Dedifferentiated amniotic fluid mesenchymal stem cell (primary cell): ENCODE measurements at regions not wholly inside any gene's neighbourhood (a gene's known extent, or its start where the extent isn't known, plus 50 kb on each side); places are given as distances from the start of the nearest gene placed in this dataset.

ENCODE experiments used
- DNase-seq: peaks from one replicate; pipeline ENCODE4 v3.0.0-alpha.2; 2016; ENCODE audit errors: extremely low spot score

DNA sequence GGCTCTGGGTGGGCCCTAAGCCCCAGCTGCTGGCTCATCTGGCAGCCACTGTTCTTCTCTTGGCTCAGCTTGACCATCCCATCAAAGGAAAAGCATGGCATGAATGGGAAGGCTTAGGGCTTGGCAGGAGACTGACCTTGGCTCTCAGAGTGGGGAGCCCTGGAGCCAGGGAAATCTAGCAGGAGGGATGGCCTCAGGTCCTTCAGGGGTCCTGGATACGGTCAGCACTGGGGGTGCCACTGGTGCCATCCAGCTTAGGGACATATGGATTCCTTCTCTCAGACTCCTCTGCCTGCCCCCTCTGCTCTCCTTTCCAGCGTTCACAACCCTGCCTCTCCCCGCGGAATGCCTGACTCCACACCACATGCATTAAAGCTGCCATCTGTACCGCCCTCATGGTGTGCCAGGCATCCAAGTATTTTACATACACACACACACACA is 165.5 kb upstream of the HAAO start:
- no peak for DNase-seq

GRCh38 chr2:42957109-42957860 is 164.9 kb upstream of the HAAO start:
- DNase-seq: no peak

GRCh38 chr2:42954227-42954962 is 162.0 kb upstream of the HAAO start:
- no peak for DNase-seq

DNA sequence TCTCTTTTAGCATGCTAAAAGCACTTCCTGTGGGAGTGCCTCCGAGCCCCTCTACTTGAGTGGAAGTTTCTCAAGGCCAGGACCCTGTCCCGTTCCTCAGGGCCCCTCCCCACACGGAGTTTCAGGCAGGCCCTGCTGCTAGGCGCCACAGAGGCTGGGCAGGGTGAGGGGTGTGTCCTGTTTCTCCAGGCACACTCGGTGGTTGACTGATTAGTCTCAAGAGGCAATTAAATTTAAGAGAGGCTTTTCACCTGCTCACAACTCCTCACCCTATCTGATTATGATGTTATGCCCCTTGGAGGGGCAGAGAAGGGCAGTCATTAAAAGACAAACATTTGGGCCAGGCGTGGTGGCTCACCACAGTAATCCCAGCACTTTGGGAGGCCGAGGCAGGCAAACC is 160.8 kb upstream of the HAAO start:
- DNase-seq: no peak

- no peak for DNase-seq
Observed at GRCh38 chr2:42951263-42951938, 159.0 kb upstream of the HAAO start.

GRCh38 chr2:42949125-42949524 is 156.7 kb upstream of the HAAO start:
- DNase-seq: no peak

DNA sequence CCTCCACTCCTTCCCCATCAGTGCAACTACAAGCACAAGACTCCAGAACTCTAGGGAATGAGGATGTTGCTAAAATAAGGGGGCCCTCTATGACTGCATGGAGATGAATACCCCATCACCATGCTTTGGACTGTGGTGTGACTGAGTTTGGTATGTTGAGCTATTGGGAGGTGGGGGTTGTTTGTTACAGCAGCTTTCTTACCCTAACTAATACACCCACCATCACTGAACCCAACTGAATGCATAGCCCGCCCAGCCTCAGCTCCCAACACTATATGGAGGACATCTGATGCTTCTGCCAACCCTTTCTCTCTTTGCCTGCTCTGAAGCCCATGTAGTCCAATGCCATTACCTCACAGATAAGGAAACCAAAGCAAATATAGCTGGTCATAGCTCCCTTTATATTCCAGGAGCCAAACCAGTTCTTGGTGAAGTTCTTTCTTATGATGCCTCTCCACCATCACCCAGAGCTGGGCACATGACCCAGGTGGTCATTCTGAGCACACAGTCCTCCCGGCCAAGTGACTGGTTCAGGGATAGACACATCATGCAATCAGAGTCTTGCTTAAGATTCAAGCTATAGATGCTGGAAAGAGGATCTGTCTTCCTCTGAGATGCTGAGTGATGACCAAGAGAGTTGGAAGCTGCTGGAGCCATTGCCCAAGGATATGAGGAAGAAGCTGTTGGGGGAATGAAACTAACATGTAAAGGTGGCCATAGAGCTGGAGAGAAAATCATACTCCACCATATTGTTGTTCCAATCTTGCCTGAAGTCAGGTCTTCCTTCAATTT is 155.6 kb upstream of the HAAO start:
- DNase-seq: no peak

- no peak for DNase-seq
Observed at GRCh38 chr2:42944779-42945415, 152.5 kb upstream of the HAAO start.

DNA sequence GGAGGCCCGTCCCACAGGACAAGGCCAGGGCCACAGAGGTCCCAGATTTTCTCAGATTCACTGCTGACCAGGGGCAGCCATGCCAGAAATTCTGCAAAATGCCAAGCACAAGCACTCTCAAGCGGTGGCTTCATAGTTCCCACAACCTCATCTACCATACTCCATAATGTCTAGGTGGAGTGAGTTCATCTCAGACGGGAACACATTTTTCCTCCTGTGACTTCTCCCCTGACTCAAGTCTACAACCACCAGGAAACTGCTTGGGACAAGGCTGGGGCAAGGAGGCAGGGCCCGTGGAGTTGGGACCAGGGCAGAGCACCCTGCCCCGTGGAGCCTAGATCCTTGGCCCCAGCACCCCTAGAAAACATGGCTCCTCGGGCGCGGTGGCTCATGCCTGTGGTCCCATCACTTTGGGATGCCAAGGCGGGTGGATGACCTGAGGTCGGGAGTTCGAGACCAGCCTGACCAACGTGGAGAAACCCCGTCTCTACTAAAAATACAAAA is 150.7 kb upstream of the HAAO start:
- no peak for DNase-seq

DNA sequence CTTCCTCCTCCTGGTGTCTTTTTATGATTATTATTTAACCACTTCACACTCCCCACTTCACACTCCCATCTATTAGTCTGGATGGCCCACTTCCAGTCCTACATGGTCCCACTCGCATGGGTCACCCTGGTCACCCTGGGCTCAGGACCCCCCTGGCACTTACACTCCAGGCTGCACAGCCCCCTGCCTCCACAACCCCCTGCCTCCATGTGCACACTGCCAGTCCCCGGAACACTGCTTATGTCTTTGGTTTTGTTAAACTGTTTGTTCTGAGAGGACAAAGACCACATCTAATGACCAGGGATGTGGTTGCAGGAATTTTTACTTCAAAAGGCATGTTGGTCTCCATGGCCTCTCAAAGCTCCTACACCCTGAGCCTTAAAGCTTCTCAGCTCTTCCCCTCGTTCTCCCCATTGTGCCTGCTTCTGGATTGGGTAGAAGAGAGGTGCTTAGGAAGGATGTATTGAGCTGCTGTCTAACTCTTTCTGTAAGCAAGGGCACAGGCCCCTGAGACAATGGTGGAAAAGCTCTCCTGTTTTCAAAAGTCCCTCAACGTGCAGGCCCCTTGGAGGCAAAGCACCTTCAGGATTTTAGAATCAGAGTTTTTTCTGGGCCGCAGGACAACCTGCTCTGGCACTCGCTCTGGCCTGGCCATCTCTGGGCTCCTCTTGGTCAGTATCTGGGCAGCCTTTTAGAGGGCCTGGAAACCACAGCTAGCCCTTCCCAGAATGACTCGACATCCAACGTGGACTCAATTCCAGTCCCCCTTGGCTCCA is 150.0 kb upstream of the HAAO start:
- DNase-seq: no peak

- DNase-seq: no peak
Observed at GRCh38 chr2:42941633-42942176, 149.3 kb upstream of the HAAO start.

GRCh38 chr2:42939411-42940206 is 147.2 kb upstream of the HAAO start:
- no peak for DNase-seq

DNA sequence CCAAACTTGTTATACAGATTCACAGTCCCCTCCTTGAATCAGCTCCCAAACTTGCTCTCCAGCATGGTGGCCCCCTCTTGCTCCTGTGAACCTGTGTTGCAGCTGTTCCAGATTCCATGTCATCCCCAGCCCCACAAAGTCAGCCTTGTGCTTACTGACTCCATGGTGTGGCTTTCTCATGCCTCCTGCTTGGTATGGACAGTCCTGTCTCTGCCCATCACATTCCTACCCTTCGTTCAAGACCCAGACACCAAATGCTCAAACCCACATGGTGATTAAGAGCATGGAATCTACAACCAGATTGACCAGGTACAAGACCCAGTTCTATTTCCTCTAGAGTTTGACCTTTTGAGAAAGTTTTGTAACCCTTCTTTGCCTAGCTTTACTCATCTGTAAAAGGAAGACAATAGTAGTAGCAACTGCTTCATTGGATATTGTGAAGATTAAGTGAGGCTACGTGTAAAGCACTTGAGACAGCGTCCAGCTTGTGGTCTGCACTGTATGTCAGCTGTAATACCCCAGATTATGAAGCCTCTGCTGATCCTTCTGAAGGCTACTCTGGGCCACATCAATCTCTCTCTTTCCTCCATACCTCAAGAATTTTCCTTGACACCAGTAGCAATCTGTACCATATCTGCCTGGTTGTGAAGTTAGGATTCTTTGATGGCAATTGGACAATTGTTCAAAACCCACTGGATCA is 146.4 kb upstream of the HAAO start:
- DNase-seq: no peak

GRCh38 chr2:42937171-42937875 is 144.9 kb upstream of the HAAO start:
- DNase-seq: no peak

DNA sequence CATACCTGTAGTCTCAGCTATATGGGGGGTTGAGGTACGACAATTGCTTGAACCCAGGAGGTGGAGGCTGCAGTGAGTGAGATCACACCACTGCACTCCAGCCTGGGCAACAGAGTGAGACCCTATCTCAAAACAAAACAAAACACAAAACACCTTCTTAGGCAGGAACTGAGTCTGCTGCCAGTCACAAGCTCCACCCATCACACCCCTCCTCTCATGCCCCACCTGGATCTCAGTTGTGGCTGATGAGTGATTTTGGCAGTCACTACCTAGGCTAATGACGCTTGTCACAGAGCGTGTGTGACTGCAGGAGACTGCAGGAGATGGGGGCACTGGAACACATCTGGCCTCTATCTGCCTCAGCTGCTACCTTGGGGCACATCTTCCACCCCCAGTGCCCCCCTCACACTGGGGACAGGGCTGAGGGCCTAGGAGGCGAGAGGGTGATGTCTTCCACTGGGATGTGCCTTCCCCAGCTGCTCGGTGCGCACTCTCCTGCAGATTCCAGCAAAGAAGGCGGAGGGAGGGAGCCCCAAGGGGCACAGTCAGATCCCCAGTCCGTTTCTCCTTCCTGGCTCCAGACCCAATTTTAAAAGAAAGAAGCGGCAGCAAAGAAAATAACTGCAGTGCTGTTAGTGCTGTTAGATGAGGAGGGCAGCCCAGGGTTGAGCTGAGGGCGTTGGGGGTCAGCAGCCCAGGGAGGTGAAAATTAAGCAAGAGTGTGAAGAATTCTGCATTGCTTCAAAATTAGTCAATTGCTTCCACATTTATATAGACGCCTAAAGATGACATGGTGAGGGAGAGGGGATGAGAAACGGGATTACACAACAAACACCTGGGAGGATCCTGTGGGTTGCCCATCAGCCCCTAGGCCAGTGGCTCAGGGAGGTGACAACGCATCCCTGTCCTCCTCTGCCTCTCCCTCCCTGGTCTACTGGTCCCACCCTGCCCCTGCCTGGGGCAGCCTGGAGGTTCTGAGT is 143.6 kb upstream of the HAAO start:
- DNase-seq: no peak

GRCh38 chr2:42934580-42935186 is 142.3 kb upstream of the HAAO start:
- DNase-seq: no peak
